ENCODE measurements at regions not wholly inside any gene's neighbourhood (a gene's known extent, or its start where the extent isn't known, plus 50 kb on each side); places are given as distances from the start of the nearest gene placed in this dataset.
"Not testable (repeated sequence)": the region's sequence is repeated elsewhere in the genome, so short reads cannot be mapped to it uniquely, and the experiment has no call there.

GRCh38 chr18:21928925-21929324, 188.3 kb downstream of the MIB1 start:
- no peak for DNase-seq

- DNase-seq: no peak
Observed at GRCh38 chr18:21930177-21930576, 189.6 kb downstream of the MIB1 start.

- DNase-seq: no peak
Observed at GRCh38 chr18:21933931-21934765, 193.6 kb downstream of the MIB1 start.

GRCh38 chr18:21934766-21935015, 194.1 kb downstream of the MIB1 start:
- DNase-seq: no peak

- DNase-seq: no peak
Observed at GRCh38 chr18:21943456-21943855, 202.9 kb downstream of the MIB1 start.

GRCh38 chr18:21949326-21950015, 208.9 kb downstream of the MIB1 start:
- DNase-seq: no peak

- DNase-seq: peak; percentile 78
Observed at GRCh38 chr18:21955757-21956652, 213.4 kb upstream of the GATA6 start.

GRCh38 chr18:21958263-21958662, 211.1 kb upstream of the GATA6 start:
- DNase-seq: no peak

- DNase-seq: no peak
Observed at GRCh38 chr18:21958707-21959450, 210.5 kb upstream of the GATA6 start.

GRCh38 chr18:21960189-21960588, 209.2 kb upstream of the GATA6 start:
- DNase-seq: no peak

GRCh38 chr18:21963336-21963735, 206.1 kb upstream of the GATA6 start:
- no peak for DNase-seq

- no peak for DNase-seq
Observed at GRCh38 chr18:21968338-21968737, 201.1 kb upstream of the GATA6 start.

- DNase-seq: no peak
Observed at GRCh38 chr18:21972281-21972680, 197.1 kb upstream of the GATA6 start.

GRCh38 chr18:21975954-21976353, 193.4 kb upstream of the GATA6 start:
- DNase-seq: not testable (repeated sequence)

- DNase-seq: no peak
Observed at GRCh38 chr18:21978546-21979170, 190.7 kb upstream of the GATA6 start.

GRCh38 chr18:21979171-21979560, 190.2 kb upstream of the GATA6 start:
- DNase-seq: no peak

- no peak for DNase-seq
Observed at GRCh38 chr18:21979759-21980158, 189.6 kb upstream of the GATA6 start.

- no peak for DNase-seq
Observed at GRCh38 chr18:21980744-21981143, 188.6 kb upstream of the GATA6 start.

GRCh38 chr18:21981489-21981888, 187.9 kb upstream of the GATA6 start:
- DNase-seq: not testable (repeated sequence)

- DNase-seq: no peak
Observed at GRCh38 chr18:21991081-21991534, 178.3 kb upstream of the GATA6 start.

- no peak for DNase-seq
Observed at GRCh38 chr18:21991886-21992285, 177.5 kb upstream of the GATA6 start.

- DNase-seq: no peak
Observed at GRCh38 chr18:21996351-21996826, 173.0 kb upstream of the GATA6 start.
